ENCODE measurements at regions not wholly inside any gene's neighbourhood (a gene's known extent, or its start where the extent isn't known, plus 50 kb on each side); places are given as distances from the start of the nearest gene placed in this dataset.

GRCh38 chr1:42033629-42034028 is 114.9 kb upstream of the HIVEP3 start:
- no peak for DNase-seq

GRCh38 chr1:42017730-42018129 is 99.0 kb upstream of the HIVEP3 start:
- no peak for ATAC-seq
- Histone ChIP-seq H3K4me1 (peaks cover 0 to 10% (median 0%) of the 10 kb centered on the region in 9 donors), H3K36me3 (no peaks in the 10 kb centered on the region), H3K27me3 (no peaks in the 10 kb centered on the region), H3K4me3 (no peak overlapping the region), H3K27ac (no peak overlapping the region), H3K9me3 (peaks cover 0 to 17% (median 0%) of the 10 kb centered on the region in 11 donors)
- TF ChIP-seq, protein P1, sequence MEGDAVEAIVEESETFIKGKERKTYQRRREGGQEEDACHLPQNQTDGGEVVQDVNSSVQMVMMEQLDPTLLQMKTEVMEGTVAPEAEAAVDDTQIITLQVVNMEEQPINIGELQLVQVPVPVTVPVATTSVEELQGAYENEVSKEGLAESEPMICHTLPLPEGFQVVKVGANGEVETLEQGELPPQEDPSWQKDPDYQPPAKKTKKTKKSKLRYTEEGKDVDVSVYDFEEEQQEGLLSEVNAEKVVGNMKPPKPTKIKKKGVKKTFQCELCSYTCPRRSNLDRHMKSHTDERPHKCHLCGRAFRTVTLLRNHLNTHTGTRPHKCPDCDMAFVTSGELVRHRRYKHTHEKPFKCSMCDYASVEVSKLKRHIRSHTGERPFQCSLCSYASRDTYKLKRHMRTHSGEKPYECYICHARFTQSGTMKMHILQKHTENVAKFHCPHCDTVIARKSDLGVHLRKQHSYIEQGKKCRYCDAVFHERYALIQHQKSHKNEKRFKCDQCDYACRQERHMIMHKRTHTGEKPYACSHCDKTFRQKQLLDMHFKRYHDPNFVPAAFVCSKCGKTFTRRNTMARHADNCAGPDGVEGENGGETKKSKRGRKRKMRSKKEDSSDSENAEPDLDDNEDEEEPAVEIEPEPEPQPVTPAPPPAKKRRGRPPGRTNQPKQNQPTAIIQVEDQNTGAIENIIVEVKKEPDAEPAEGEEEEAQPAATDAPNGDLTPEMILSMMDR (IDR thresholded peaks at IDR 0.05) = no peak
- intact Hi-C loops (cut with DNase I) = no loop called here
- no peak for DNase-seq
- WGBS, 2 donors = 94 to 97% methylated on average over 3 of the region's 3 CpGs

More at GRCh38 chr1:42033629-42034028, 114.9 kb upstream of the HIVEP3 start:
- no peaks in the 10 kb centered on the region for H3K27me3 ChIP-seq
- H3K9me3 ChIP-seq = no peaks in the 10 kb centered on the region
- H3K4me1 ChIP-seq = peaks cover 0 to 20% (median 12%) of the 10 kb centered on the region in 9 donors
- whole genome bisulfite sequencing, 2 donors = 74 to 77% methylated on average over 1 of the region's 1 CpG
- no peak overlapping the region for H3K4me3 ChIP-seq
- no peaks in the 10 kb centered on the region for H3K36me3 ChIP-seq
- no peak overlapping the region for H3K27ac ChIP-seq
- no peak for ATAC-seq
- intact Hi-C loops (cut with DNase I) = loop anchor here in 5 of 10 donors (10.0 kb wide), 5 partner anchors 129 to 459 kb away; no protein-coding TSS in a partner anchor
- TF ChIP-seq, protein P1 (IDR thresholded peaks at IDR 0.05) = no peak

GRCh38 chr1:42017259-42017658 is 98.5 kb upstream of the HIVEP3 start:
- no peak overlapping the region for H3K4me3 ChIP-seq
- no peak overlapping the region for H3K27ac ChIP-seq
- peaks cover 0 to 10% (median 0%) of the 10 kb centered on the region in 9 donors for H3K4me1 ChIP-seq
- ATAC-seq = no peak
- H3K9me3 ChIP-seq = peaks cover 0 to 17% (median 0%) of the 10 kb centered on the region in 11 donors
- H3K27me3 ChIP-seq = no peaks in the 10 kb centered on the region
- no peak for DNase-seq
- no peaks in the 10 kb centered on the region for H3K36me3 ChIP-seq
- intact Hi-C loops (cut with DNase I) = no loop called here
- 98 to 100% methylated on average over 2 of the region's 2 CpGs for WGBS, 2 donors
- TF ChIP-seq, protein P1 (IDR thresholded peaks at IDR 0.05) = no peak

GRCh38 chr1:42014823-42015222 is 96.1 kb upstream of the HIVEP3 start:
- Histone ChIP-seq H3K4me1 (peaks cover 0 to 10% (median 0%) of the 10 kb centered on the region in 9 donors), H3K27ac (no peak overlapping the region), H3K27me3 (no peaks in the 10 kb centered on the region), H3K36me3 (no peaks in the 10 kb centered on the region), H3K9me3 (peaks cover 0 to 17% (median 0%) of the 10 kb centered on the region in 11 donors), H3K4me3 (no peak overlapping the region)
- DNase-seq (no peak), ATAC-seq (no peak)
- intact Hi-C loops (cut with DNase I) = no loop called here
- WGBS, 2 donors = 78 to 84% methylated on average over 3 of the region's 3 CpGs
- TF ChIP-seq, protein P1 (IDR thresholded peaks at IDR 0.05) = no peak

Data from heart right ventricle (tissue), 16 donors.